ENCODE measurements at regions not wholly inside any gene's neighbourhood (a gene's known extent, or its start where the extent isn't known, plus 50 kb on each side); places are given as distances from the start of the nearest gene placed in this dataset.

GRCh38 chr2:129761569-129762021 is 217.9 kb upstream of the RAB6C start (continued):
- TF ChIP-seq RERE (CRISPR knock-in tag; IDR thresholded peaks at IDR 0.05; ENCODE audit: borderline replicate concordance): no peak
- TF ChIP-seq MEF2A (IDR thresholded peaks at IDR 0.05; ENCODE audit: control insufficient read depth, low read depth, low read length): no peak
- TF ChIP-seq FOXP4 (CRISPR knock-in tag; IDR thresholded peaks at IDR 0.05; ENCODE audit: borderline replicate concordance): no peak
- no peak for TF ChIP-seq ZFP91 (CRISPR knock-in tag; IDR thresholded peaks at IDR 0.05)
- TF ChIP-seq HBP1 (CRISPR knock-in tag; IDR thresholded peaks at IDR 0.05): no peak
- no peak for TF ChIP-seq PCBP1 (IDR thresholded peaks at IDR 0.05; ENCODE audit: low read depth, low read length, poor library complexity, severe bottlenecking)
- no peak for TF ChIP-seq SRSF7 (optimal IDR thresholded peaks at IDR 0.05; ENCODE audit: low read depth, low read length)
- no peak for TF ChIP-seq NCOA1 (IDR thresholded peaks at IDR 0.05; ENCODE audit: low read depth)
- TF ChIP-seq, protein P1, sequence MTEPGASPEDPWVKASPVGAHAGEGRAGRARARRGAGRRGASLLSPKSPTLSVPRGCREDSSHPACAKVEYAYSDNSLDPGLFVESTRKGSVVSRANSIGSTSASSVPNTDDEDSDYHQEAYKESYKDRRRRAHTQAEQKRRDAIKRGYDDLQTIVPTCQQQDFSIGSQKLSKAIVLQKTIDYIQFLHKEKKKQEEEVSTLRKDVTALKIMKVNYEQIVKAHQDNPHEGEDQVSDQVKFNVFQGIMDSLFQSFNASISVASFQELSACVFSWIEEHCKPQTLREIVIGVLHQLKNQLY (CRISPR knock-in tag; conservative IDR thresholded peaks at IDR 0.05): no peak
- TF ChIP-seq ETV5 (CRISPR knock-in tag; IDR thresholded peaks at IDR 0.05; ENCODE audit: low read depth): no peak
- no peak for TF ChIP-seq SIN3B (IDR thresholded peaks at IDR 0.05; ENCODE audit: low read depth)
